OCI-LY1 (cell line): ENCODE measurements at regions not wholly inside any gene's neighbourhood (a gene's known extent, or its start where the extent isn't known, plus 50 kb on each side); places are given as distances from the start of the nearest gene placed in this dataset.

ENCODE experiments used
- CTCF ChIP-seq: fragments of 200-600 bp; sonication (generic), shearing (Covaris generic); IDR thresholded peaks from 2 replicates; pipeline ENCODE4 v1.5.1; 2017; ENCODE audit warnings: mild to moderate bottlenecking, antibody characterized with exemption, low read length, moderate library complexity, mixed read lengths
- EZH2 ChIP-seq: fragments of 200-600 bp; sonication (generic), shearing (Covaris generic); IDR thresholded peaks from 2 replicates; pipeline ENCODE4 v1.8.0; 2017; ENCODE audit warnings: borderline replicate concordance, mixed run types, mild to moderate bottlenecking, antibody characterized with exemption, low read length, moderate library complexity, mixed read lengths

GRCh38 chr11:39443424-39444022 is 2015.9 kb downstream of the LRRC4C start:
- TF ChIP-seq CTCF (no peak), EZH2 (no peak)
